ENCODE measurements at regions not wholly inside any gene's neighbourhood (a gene's known extent, or its start where the extent isn't known, plus 50 kb on each side); places are given as distances from the start of the nearest gene placed in this dataset.
A peak's percentile ranks its signal among the peaks of the same experiment; 100 is the strongest.

GRCh38 chr17:13337864-13338371 lies 263.8 kb downstream of the HS3ST3A1 start (continued):
- no peak for TF ChIP-seq ZNF585B (tag by site-specific recombination; IDR thresholded peaks at IDR 0.05)
- TF ChIP-seq SP3 (tag by site-specific recombination; IDR thresholded peaks at IDR 0.05), result no peak
- TF ChIP-seq REPIN1 (tag by site-specific recombination; IDR thresholded peaks at IDR 0.05; ENCODE audit: low read depth), result peak; percentile 76; the same call in 1 of the 2 replicates
- TF ChIP-seq ZFP37 (tag by site-specific recombination; IDR thresholded peaks at IDR 0.05), result 0 out of 2 replicates have a peak, but pooled peaks have one; percentile 38
- no peak for TF ChIP-seq ZNF449 (tag by site-specific recombination; IDR thresholded peaks at IDR 0.05)
- no peak for TF ChIP-seq ZNF561 (tag by site-specific recombination; IDR thresholded peaks at IDR 0.05; ENCODE audit: borderline replicate concordance)

- no peaks in the 10 kb centered on the region for H3K9me3 ChIP-seq (ENCODE audit: control insufficient read depth, insufficient read depth, low read depth, low read length)
- ChIA-PET CTCF (interaction anchor here (0.5 to 3.2 kb wide), 24 partner anchors 9 to 986 kb away, joined by 3 to 21 read pairs (median 4); no protein-coding TSS in a partner anchor), POLR2A (no interaction called here)
- no peaks in the 10 kb centered on the region for H3K36me3 ChIP-seq (ENCODE audit: control insufficient read depth in 2 of 2, insufficient read depth in 1 of 2, low read length in 2 of 2)
- H3K27ac ChIP-seq (ENCODE audit: extremely low read depth, low read depth, low read length), result no peak overlapping the region
- TF ChIP-seq ZNF174 (tag by site-specific recombination; IDR thresholded peaks at IDR 0.05) (no peak), MYNN (tag by site-specific recombination; IDR thresholded peaks at IDR 0.05; ENCODE audit: borderline replicate concordance) (no peak), ZNF560 (tag by site-specific recombination; IDR thresholded peaks at IDR 0.05; ENCODE audit: borderline replicate concordance) (no peak), SP7 (tag by site-specific recombination; IDR thresholded peaks at IDR 0.05) (no peak), YY2 (tag by site-specific recombination; IDR thresholded peaks at IDR 0.05) (no peak), SETDB1 (IDR thresholded peaks at IDR 0.05; ENCODE audit: insufficient read length, low read length) (no peak), ZNF221 (tag by site-specific recombination; IDR thresholded peaks at IDR 0.05; ENCODE audit: borderline replicate concordance) (no peak)
- no peak overlapping the region for H3K4me3 ChIP-seq (ENCODE audit: low read depth, low read length)
- H3K4me1 ChIP-seq (ENCODE audit: control insufficient read depth, insufficient read depth, low read length), result no peaks in the 10 kb centered on the region; the same call in 1 of the 2 replicates
These were observed 264.6 kb downstream of the HS3ST3A1 start for GRCh38 chr17:13337151-13337550.

- Histone ChIP-seq H3K9me3 (ENCODE audit: control insufficient read depth, insufficient read depth, low read depth, low read length) (no peaks in the 10 kb centered on the region), H3K4me3 (ENCODE audit: low read depth, low read length) (no peak overlapping the region), H3K27ac (ENCODE audit: extremely low read depth, low read depth, low read length) (no peak overlapping the region), H3K36me3 (ENCODE audit: control insufficient read depth in 2 of 2, insufficient read depth in 1 of 2, low read length in 2 of 2) (no peaks in the 10 kb centered on the region), H3K4me1 (ENCODE audit: control insufficient read depth, insufficient read depth, low read length) (no peaks in the 10 kb centered on the region; the same call in 1 of the 2 replicates)
- POLR2A ChIA-PET, result no interaction called here
- CTCF ChIA-PET, result interaction anchor here (0.6 to 0.9 kb wide), 5 partner anchors 260 to 745 kb away, joined by 3 read pairs; no protein-coding TSS in a partner anchor
- no peak for TF ChIP-seq KLF7 (tag by site-specific recombination; IDR thresholded peaks at IDR 0.05; ENCODE audit: borderline replicate concordance)
- TF ChIP-seq GLI2 (tag by site-specific recombination; IDR thresholded peaks at IDR 0.05; ENCODE audit: borderline replicate concordance, low read depth), result no peak
- TF ChIP-seq ZNF518A (tag by site-specific recombination; conservative IDR thresholded peaks at IDR 0.05; ENCODE audit: low read depth), result no peak
- no peak for TF ChIP-seq KLF17 (tag by site-specific recombination; IDR thresholded peaks at IDR 0.05)
- no peak for TF ChIP-seq ZNF48 (tag by site-specific recombination; IDR thresholded peaks at IDR 0.05)
- no peak for TF ChIP-seq ZNF214 (tag by site-specific recombination; IDR thresholded peaks at IDR 0.05; ENCODE audit: borderline replicate concordance)
- no peak for TF ChIP-seq ZNF354C (tag by site-specific recombination; IDR thresholded peaks at IDR 0.05; ENCODE audit: borderline replicate concordance, low read depth)
- TF ChIP-seq SCRT1 (tag by site-specific recombination; IDR thresholded peaks at IDR 0.05; ENCODE audit: borderline replicate concordance), result no peak
- TF ChIP-seq ZBTB11 (tag by site-specific recombination; conservative IDR thresholded peaks at IDR 0.05; ENCODE audit: low read depth), result no peak
- no peak for TF ChIP-seq ZSCAN16 (tag by site-specific recombination; IDR thresholded peaks at IDR 0.05)
These were observed 267.4 kb downstream of the HS3ST3A1 start for GRCh38 chr17:13334374-13334773.
